Umbilical cord (tissue), 1 donor: ENCODE measurements at regions not wholly inside any gene's neighbourhood (a gene's known extent, or its start where the extent isn't known, plus 50 kb on each side); places are given as distances from the start of the nearest gene placed in this dataset.

ENCODE experiments used
- DNase-seq: peaks from one replicate; pipeline ENCODE4 v3.0.0-alpha.2; 2015; ENCODE audit warnings: low spot score

- DNase-seq = no peak
These were observed 145.8 kb downstream of the AASDH start for GRCh38 chr4:56241500-56241899.

GRCh38 chr4:56240554-56241174 lies 146.6 kb downstream of the AASDH start:
- DNase-seq = peak; percentile 85

GRCh38 chr4:56238251-56238650 lies 149.0 kb downstream of the AASDH start:
- DNase-seq = no peak

- DNase-seq = no peak
These were observed 151.6 kb downstream of the AASDH start for GRCh38 chr4:56235725-56236124.

- no peak for DNase-seq
These were observed 152.3 kb downstream of the AASDH start for GRCh38 chr4:56235011-56235410.

GRCh38 chr4:56234098-56234497 lies 153.2 kb downstream of the AASDH start:
- DNase-seq = no peak

GRCh38 chr4:56231410-56231809 lies 155.9 kb downstream of the AASDH start:
- DNase-seq = peak; percentile 26

- no peak for DNase-seq
These were observed 157.3 kb downstream of the AASDH start for GRCh38 chr4:56229947-56230346.

- no peak for DNase-seq
These were observed 159.9 kb downstream of the AASDH start for GRCh38 chr4:56227301-56227835.

- DNase-seq = no peak
These were observed 160.7 kb downstream of the AASDH start for GRCh38 chr4:56226579-56226978.

- DNase-seq = no peak
These were observed 162.7 kb downstream of the AASDH start for GRCh38 chr4:56224641-56225040.

GRCh38 chr4:56222514-56222913 lies 164.8 kb downstream of the AASDH start:
- no peak for DNase-seq

- DNase-seq = no peak
These were observed 167.0 kb downstream of the AASDH start for GRCh38 chr4:56220261-56220660.

GRCh38 chr4:56219447-56219846 lies 167.8 kb downstream of the AASDH start:
- DNase-seq = no peak

- no peak for DNase-seq
These were observed 168.9 kb downstream of the AASDH start for GRCh38 chr4:56218230-56218895.

GRCh38 chr4:56217343-56217890 lies 169.9 kb downstream of the AASDH start:
- DNase-seq = peak; percentile 18

GRCh38 chr4:56215901-56216300 lies 171.4 kb downstream of the AASDH start:
- peak; percentile 54 for DNase-seq

GRCh38 chr4:56215141-56215783 lies 172.0 kb downstream of the AASDH start:
- DNase-seq = no peak

GRCh38 chr4:56213543-56213942 lies 173.7 kb downstream of the AASDH start:
- DNase-seq = no peak

GRCh38 chr4:56212774-56213173 lies 174.5 kb downstream of the AASDH start:
- no peak for DNase-seq

GRCh38 chr4:56211202-56211601 lies 176.1 kb downstream of the AASDH start:
- DNase-seq = no peak

GRCh38 chr4:56210397-56210796 lies 176.9 kb downstream of the AASDH start:
- no peak for DNase-seq

GRCh38 chr4:56209767-56210166 lies 177.5 kb downstream of the AASDH start:
- no peak for DNase-seq
